HEK293 (cell line): ENCODE measurements at regions not wholly inside any gene's neighbourhood (a gene's known extent, or its start where the extent isn't known, plus 50 kb on each side); places are given as distances from the start of the nearest gene placed in this dataset.

ENCODE experiments used
- REPIN1 ChIP-seq: fragments of 450-650 bp; formaldehyde crosslinking; IDR thresholded peaks from 2 replicates; pipeline ENCODE4 v1.5.1; 2017; ENCODE audit warnings: missing biosample characterization, missing genetic modification characterization, low read depth
- ZNF121 ChIP-seq: fragments of 450-650 bp; formaldehyde crosslinking; IDR thresholded peaks from 2 replicates; pipeline ENCODE4 v1.5.1; 2016; ENCODE audit warnings: missing biosample characterization, missing genetic modification characterization
- ZNF19 ChIP-seq: fragments of 450-650 bp; formaldehyde crosslinking; IDR thresholded peaks from 2 replicates; pipeline ENCODE4; 2016; ENCODE audit warnings: missing biosample characterization, missing genetic modification characterization, low read depth
- ZNF639 ChIP-seq: fragments of 450-650 bp; formaldehyde crosslinking; IDR thresholded peaks from 2 replicates; pipeline ENCODE4 v1.5.1; 2016; ENCODE audit warnings: missing biosample characterization, missing genetic modification characterization
- TF ChIP-seq, protein P1 (sequence below): fragments of 450-650 bp; formaldehyde crosslinking; IDR thresholded peaks from 2 replicates; pipeline ENCODE4 v1.5.1; 2016; ENCODE audit warnings: missing biosample characterization, missing genetic modification characterization

DNA sequence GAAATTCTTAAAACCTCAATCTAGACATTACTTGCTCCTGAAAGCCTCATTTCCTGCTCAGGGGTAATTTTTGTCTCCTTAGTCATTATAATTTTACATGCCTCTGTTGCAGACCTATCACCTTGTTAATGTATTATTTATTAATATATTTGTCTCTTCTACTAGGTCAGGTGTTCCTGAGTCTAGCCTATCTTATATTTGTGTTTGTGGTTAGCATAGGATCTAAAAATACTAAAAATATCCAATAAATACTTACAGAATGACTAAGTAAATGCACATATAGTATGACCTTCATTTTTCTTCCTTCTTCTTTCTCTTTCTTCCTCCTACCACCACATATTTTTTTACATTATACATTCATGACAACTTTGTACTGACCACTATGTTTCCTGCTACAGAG is 268.9 kb upstream of the HS3ST5 start:
- TF ChIP-seq, protein P1, sequence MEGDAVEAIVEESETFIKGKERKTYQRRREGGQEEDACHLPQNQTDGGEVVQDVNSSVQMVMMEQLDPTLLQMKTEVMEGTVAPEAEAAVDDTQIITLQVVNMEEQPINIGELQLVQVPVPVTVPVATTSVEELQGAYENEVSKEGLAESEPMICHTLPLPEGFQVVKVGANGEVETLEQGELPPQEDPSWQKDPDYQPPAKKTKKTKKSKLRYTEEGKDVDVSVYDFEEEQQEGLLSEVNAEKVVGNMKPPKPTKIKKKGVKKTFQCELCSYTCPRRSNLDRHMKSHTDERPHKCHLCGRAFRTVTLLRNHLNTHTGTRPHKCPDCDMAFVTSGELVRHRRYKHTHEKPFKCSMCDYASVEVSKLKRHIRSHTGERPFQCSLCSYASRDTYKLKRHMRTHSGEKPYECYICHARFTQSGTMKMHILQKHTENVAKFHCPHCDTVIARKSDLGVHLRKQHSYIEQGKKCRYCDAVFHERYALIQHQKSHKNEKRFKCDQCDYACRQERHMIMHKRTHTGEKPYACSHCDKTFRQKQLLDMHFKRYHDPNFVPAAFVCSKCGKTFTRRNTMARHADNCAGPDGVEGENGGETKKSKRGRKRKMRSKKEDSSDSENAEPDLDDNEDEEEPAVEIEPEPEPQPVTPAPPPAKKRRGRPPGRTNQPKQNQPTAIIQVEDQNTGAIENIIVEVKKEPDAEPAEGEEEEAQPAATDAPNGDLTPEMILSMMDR (tag by site-specific recombination): no peak
- no peak for TF ChIP-seq ZNF121 (tag by site-specific recombination)
- no peak for TF ChIP-seq ZNF19 (tag by site-specific recombination)
- no peak for TF ChIP-seq ZNF639 (tag by site-specific recombination)
- no peak for TF ChIP-seq REPIN1 (tag by site-specific recombination)
